ENCODE measurements at regions not wholly inside any gene's neighbourhood (a gene's known extent, or its start where the extent isn't known, plus 50 kb on each side); places are given as distances from the start of the nearest gene placed in this dataset.
"Not testable (repeated sequence)": the region's sequence is repeated elsewhere in the genome, so short reads cannot be mapped to it uniquely, and the experiment has no call there.

- Mint-ChIP-seq H3K4me3 (no peak overlapping the region), H3K27me3 (peaks cover 27% of the 10 kb centered on the region), H3K36me3 (ENCODE audit: insufficient read depth) (no peaks in the 10 kb centered on the region), H3K27ac (ENCODE audit: low read depth) (no peak overlapping the region), H3K4me1 (peaks cover 5% of the 10 kb centered on the region), H3K9me3 (no peaks in the 10 kb centered on the region)
- no peak for DNase-seq (ENCODE audit: low spot score in 2 of 2)
- no peak for ATAC-seq (replicated peaks; ENCODE audit: extremely low read depth, poor library complexity, severe bottlenecking)
Measured at GRCh38 chr12:76670776-76671175, 93.1 kb upstream of the ZDHHC17 start.

- Mint-ChIP-seq H3K9me3 (no peaks in the 10 kb centered on the region), H3K27ac (ENCODE audit: low read depth) (no peak overlapping the region), H3K4me3 (no peak overlapping the region), H3K36me3 (ENCODE audit: insufficient read depth) (no peaks in the 10 kb centered on the region), H3K4me1 (no peaks in the 10 kb centered on the region), H3K27me3 (no peaks in the 10 kb centered on the region)
- ATAC-seq (replicated peaks; ENCODE audit: extremely low read depth, poor library complexity, severe bottlenecking): no peak
- no peak for DNase-seq (ENCODE audit: low spot score in 2 of 2)
Measured at GRCh38 chr12:76674669-76675315, 89.1 kb upstream of the ZDHHC17 start.

GRCh38 chr12:76676261-76676660, 87.7 kb upstream of the ZDHHC17 start:
- not testable (repeated sequence) for H3K9me3 Mint-ChIP-seq; ATAC-seq (replicated peaks; ENCODE audit: extremely low read depth, poor library complexity, severe bottlenecking); H3K27me3 Mint-ChIP-seq; H3K4me1 Mint-ChIP-seq; H3K27ac Mint-ChIP-seq (ENCODE audit: low read depth); H3K4me3 Mint-ChIP-seq; H3K36me3 Mint-ChIP-seq (ENCODE audit: insufficient read depth); DNase-seq (ENCODE audit: low spot score in 2 of 2)

DNA sequence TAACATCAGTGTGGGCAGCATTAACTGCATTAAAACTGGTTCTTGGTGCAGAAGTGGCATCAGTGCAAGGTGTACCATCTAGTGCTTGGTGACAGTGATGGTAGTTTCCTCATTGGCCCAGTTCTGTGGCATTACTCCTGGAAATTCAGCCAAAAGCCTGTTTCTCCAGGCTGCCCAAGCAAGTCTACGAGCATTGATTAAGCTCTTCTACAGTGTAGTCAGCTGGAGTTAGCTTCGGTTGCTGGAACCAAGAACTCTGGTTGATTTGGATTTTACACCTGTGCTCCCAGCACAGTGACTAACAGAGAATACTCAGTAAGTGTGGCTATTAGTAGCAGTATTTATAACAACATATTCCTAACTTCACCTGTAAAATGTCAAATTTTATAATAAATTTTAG, 84.9 kb upstream of the ZDHHC17 start:
- H3K4me1 Mint-ChIP-seq: no peaks in the 10 kb centered on the region
- no peaks in the 10 kb centered on the region for H3K9me3 Mint-ChIP-seq
- no peak overlapping the region for H3K4me3 Mint-ChIP-seq
- no peaks in the 10 kb centered on the region for H3K27me3 Mint-ChIP-seq
- H3K27ac Mint-ChIP-seq (ENCODE audit: low read depth): no peak overlapping the region
- no peak for ATAC-seq (replicated peaks; ENCODE audit: extremely low read depth, poor library complexity, severe bottlenecking)
- H3K36me3 Mint-ChIP-seq (ENCODE audit: insufficient read depth): peaks cover 2% of the 10 kb centered on the region
- no peak for DNase-seq (ENCODE audit: low spot score in 2 of 2)

DNA sequence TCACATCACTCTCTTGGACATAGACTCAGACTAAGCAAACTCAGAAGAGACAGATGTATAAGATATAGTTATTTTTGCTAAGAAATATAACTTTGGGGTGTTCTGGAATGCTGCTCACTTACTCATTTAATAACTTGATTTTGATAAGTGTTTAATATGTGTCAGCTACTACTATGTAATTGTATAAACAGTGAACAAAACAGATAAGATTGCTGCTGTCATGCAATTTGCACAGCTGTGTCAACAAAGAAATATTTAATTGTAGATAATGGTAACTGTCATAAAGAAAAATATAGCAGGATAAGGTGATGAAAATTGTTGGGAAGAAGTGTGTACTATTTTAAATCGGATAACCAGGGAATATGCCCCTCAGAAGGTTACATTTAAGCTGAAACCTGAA, 84.1 kb upstream of the ZDHHC17 start:
- Mint-ChIP-seq H3K27ac (ENCODE audit: low read depth) (no peak overlapping the region), H3K36me3 (ENCODE audit: insufficient read depth) (peaks cover 2% of the 10 kb centered on the region), H3K4me1 (no peaks in the 10 kb centered on the region), H3K9me3 (no peaks in the 10 kb centered on the region), H3K27me3 (no peaks in the 10 kb centered on the region), H3K4me3 (no peak overlapping the region)
- DNase-seq (ENCODE audit: low spot score in 2 of 2) (no peak), ATAC-seq (replicated peaks; ENCODE audit: extremely low read depth, poor library complexity, severe bottlenecking) (no peak)

- no peak overlapping the region for H3K27ac Mint-ChIP-seq (ENCODE audit: low read depth)
- ATAC-seq (replicated peaks; ENCODE audit: extremely low read depth, poor library complexity, severe bottlenecking) (no peak), DNase-seq (ENCODE audit: low spot score in 2 of 2) (no peak)
- peaks cover 2% of the 10 kb centered on the region for H3K36me3 Mint-ChIP-seq (ENCODE audit: insufficient read depth)
- H3K4me3 Mint-ChIP-seq: no peak overlapping the region
- H3K27me3 Mint-ChIP-seq: no peaks in the 10 kb centered on the region
- no peaks in the 10 kb centered on the region for H3K4me1 Mint-ChIP-seq
- H3K9me3 Mint-ChIP-seq: no peaks in the 10 kb centered on the region
Measured at GRCh38 chr12:76680940-76681339, 83.0 kb upstream of the ZDHHC17 start.

DNA sequence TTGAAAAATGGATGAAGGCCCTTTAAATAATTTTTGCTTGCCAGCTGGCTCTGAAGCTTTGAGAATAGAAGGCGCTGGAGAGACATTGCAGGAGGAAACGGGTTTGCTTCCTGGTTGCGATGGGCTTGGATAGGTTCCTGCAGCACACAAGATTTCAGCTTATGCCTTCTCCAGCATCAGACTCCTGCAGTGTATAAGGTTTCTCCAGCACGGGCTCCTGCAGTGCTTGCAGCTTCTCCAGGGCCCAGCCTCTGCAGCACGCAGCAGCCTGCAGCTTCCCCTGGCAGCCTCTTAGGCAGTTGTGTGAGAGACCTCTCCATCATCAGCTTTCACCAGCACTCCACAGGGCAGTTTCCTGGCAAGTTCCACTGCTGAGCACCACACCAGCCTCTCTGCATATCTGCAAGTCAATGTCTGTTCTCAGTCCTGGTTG, 78.7 kb upstream of the ZDHHC17 start:
- Mint-ChIP-seq H3K4me3 (no peak overlapping the region), H3K9me3 (no peaks in the 10 kb centered on the region), H3K27me3 (no peaks in the 10 kb centered on the region), H3K4me1 (no peaks in the 10 kb centered on the region), H3K27ac (ENCODE audit: low read depth) (no peak overlapping the region), H3K36me3 (ENCODE audit: insufficient read depth) (peaks cover 2% of the 10 kb centered on the region)
- DNase-seq (ENCODE audit: low spot score in 2 of 2) (no peak), ATAC-seq (replicated peaks; ENCODE audit: extremely low read depth, poor library complexity, severe bottlenecking) (no peak)

GRCh38 chr12:76687981-76688380, 75.9 kb upstream of the ZDHHC17 start:
- no peaks in the 10 kb centered on the region for H3K4me1 Mint-ChIP-seq
- H3K9me3 Mint-ChIP-seq: no peaks in the 10 kb centered on the region
- H3K4me3 Mint-ChIP-seq: no peak overlapping the region
- ATAC-seq (replicated peaks; ENCODE audit: extremely low read depth, poor library complexity, severe bottlenecking) (no peak), DNase-seq (ENCODE audit: low spot score in 2 of 2) (no peak)
- no peak overlapping the region for H3K27ac Mint-ChIP-seq (ENCODE audit: low read depth)
- peaks cover under 1% of the 10 kb centered on the region for H3K36me3 Mint-ChIP-seq (ENCODE audit: insufficient read depth)
- H3K27me3 Mint-ChIP-seq: no peaks in the 10 kb centered on the region

GRCh38 chr12:76688631-76689030, 75.3 kb upstream of the ZDHHC17 start:
- H3K36me3 Mint-ChIP-seq (ENCODE audit: insufficient read depth): no peaks in the 10 kb centered on the region
- no peak overlapping the region for H3K27ac Mint-ChIP-seq (ENCODE audit: low read depth)
- H3K4me3 Mint-ChIP-seq: no peak overlapping the region
- no peaks in the 10 kb centered on the region for H3K9me3 Mint-ChIP-seq
- H3K27me3 Mint-ChIP-seq: no peaks in the 10 kb centered on the region
- ATAC-seq (replicated peaks; ENCODE audit: extremely low read depth, poor library complexity, severe bottlenecking) (no peak), DNase-seq (ENCODE audit: low spot score in 2 of 2) (no peak)
- no peaks in the 10 kb centered on the region for H3K4me1 Mint-ChIP-seq

DNA sequence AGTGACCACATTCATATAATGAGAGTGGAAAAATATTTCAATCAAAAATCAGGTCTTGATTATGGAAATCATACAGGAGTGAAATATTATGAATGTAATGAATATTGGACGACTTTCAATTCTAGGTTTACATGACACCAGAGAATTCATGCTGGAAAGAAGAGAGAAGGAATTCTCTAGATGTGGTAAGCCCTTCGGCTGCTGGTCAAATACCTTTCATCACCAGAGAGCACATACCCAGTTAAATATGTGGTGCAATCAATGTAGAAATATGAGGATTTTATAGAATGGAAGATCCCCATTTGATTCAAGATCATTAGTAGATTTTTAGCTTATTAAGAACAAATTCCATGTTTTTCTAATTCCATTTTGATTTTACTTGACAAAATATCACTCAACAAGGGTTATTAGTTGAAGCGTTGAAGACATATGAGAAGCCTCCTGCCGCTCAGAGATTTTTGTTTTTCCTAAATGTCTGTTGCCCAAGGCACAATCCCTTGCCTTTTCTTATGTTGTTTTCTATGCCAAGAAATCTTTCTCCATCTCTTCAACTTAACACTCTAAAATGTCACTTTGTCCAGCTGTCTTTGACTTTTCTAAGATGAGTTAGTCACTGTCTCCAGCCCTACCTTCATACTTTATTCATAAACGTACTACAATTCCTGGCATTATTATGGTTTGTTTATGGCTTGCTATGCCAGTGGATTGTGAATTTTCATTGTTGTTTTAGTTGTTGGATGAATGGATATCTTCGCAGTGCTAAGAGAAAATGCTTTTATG, 72.8 kb upstream of the ZDHHC17 start:
- H3K27me3 Mint-ChIP-seq: no peaks in the 10 kb centered on the region
- H3K27ac Mint-ChIP-seq (ENCODE audit: low read depth): no peak overlapping the region
- ATAC-seq (replicated peaks; ENCODE audit: extremely low read depth, poor library complexity, severe bottlenecking): no peak

GRCh38 chr12:76692846-76693245, 71.1 kb upstream of the ZDHHC17 start:
- no peak for DNase-seq (ENCODE audit: low spot score in 2 of 2)
- ATAC-seq (replicated peaks; ENCODE audit: extremely low read depth, poor library complexity, severe bottlenecking): no peak
- no peaks in the 10 kb centered on the region for H3K36me3 Mint-ChIP-seq (ENCODE audit: insufficient read depth)
- H3K9me3 Mint-ChIP-seq: no peaks in the 10 kb centered on the region
- no peak overlapping the region for H3K27ac Mint-ChIP-seq (ENCODE audit: low read depth)
- no peaks in the 10 kb centered on the region for H3K4me1 Mint-ChIP-seq
- H3K4me3 Mint-ChIP-seq: no peak overlapping the region
- no peaks in the 10 kb centered on the region for H3K27me3 Mint-ChIP-seq

More for the DNA sequence above, 72.8 kb upstream of the ZDHHC17 start:
- H3K9me3 Mint-ChIP-seq: no peaks in the 10 kb centered on the region
- no peaks in the 10 kb centered on the region for H3K4me1 Mint-ChIP-seq
- H3K4me3 Mint-ChIP-seq: no peak overlapping the region
- H3K36me3 Mint-ChIP-seq (ENCODE audit: insufficient read depth): no peaks in the 10 kb centered on the region
- no peak for DNase-seq (ENCODE audit: low spot score in 2 of 2)

- no peaks in the 10 kb centered on the region for H3K27me3 Mint-ChIP-seq
- no peak overlapping the region for H3K27ac Mint-ChIP-seq (ENCODE audit: low read depth)
- no peaks in the 10 kb centered on the region for H3K4me1 Mint-ChIP-seq
- H3K4me3 Mint-ChIP-seq: no peak overlapping the region
- ATAC-seq (replicated peaks; ENCODE audit: extremely low read depth, poor library complexity, severe bottlenecking): no peak
- H3K36me3 Mint-ChIP-seq (ENCODE audit: insufficient read depth): no peaks in the 10 kb centered on the region
- no peaks in the 10 kb centered on the region for H3K9me3 Mint-ChIP-seq
- no peak for DNase-seq (ENCODE audit: low spot score in 2 of 2)
Measured at GRCh38 chr12:76694369-76694768, 69.5 kb upstream of the ZDHHC17 start.

- Mint-ChIP-seq H3K4me1 (no peaks in the 10 kb centered on the region), H3K4me3 (no peak overlapping the region), H3K27me3 (no peaks in the 10 kb centered on the region), H3K27ac (ENCODE audit: low read depth) (no peak overlapping the region), H3K9me3 (no peaks in the 10 kb centered on the region), H3K36me3 (ENCODE audit: insufficient read depth) (no peaks in the 10 kb centered on the region)
- ATAC-seq (replicated peaks; ENCODE audit: extremely low read depth, poor library complexity, severe bottlenecking) (no peak), DNase-seq (ENCODE audit: low spot score in 2 of 2) (no peak)
Measured at GRCh38 chr12:76696186-76696585, 67.7 kb upstream of the ZDHHC17 start.

Data from central memory CD8-positive, alpha-beta T cell (primary cell).